Mucosa of rectum (tissue), 2 donors: ENCODE measurements at regions not wholly inside any gene's neighbourhood (a gene's known extent, or its start where the extent isn't known, plus 50 kb on each side); places are given as distances from the start of the nearest gene placed in this dataset.

Experiments used
- H3K27ac ChIP-seq, 2 donors: one replicate each; pipeline ENCODE4 v1.7.0; 2013; ENCODE audit warnings: inconsistent platforms in 2 of 2, low read depth in 2 of 2, low read length in 2 of 2
- H3K27me3 ChIP-seq, 2 donors: one replicate each; pipeline ENCODE4 v1.7.0; 2013; ENCODE audit warnings: low read length in 2 of 2; ENCODE audit not compliant: control insufficient read depth in 2 of 2, insufficient read depth in 2 of 2
- H3K36me3 ChIP-seq, 2 donors: one replicate each; pipeline ENCODE4 v1.7.0; 2013; ENCODE audit warnings: low read length in 2 of 2; ENCODE audit not compliant: control insufficient read depth in 2 of 2, insufficient read depth in 2 of 2
- H3K4me1 ChIP-seq, 2 donors: one replicate each; pipeline ENCODE4 v1.7.0; 2013; ENCODE audit warnings: low read length in 2 of 2, mild to moderate bottlenecking in 1 of 2; ENCODE audit not compliant: control insufficient read depth in 2 of 2, insufficient read depth in 2 of 2
- H3K4me3 ChIP-seq, 2 donors: one replicate each; pipeline ENCODE4 v1.7.0; 2013; ENCODE audit warnings: low read length in 2 of 2
- H3K9ac ChIP-seq, 2 donors: one replicate each; pipeline ENCODE4 v1.7.0; 2013; ENCODE audit warnings: low read length in 2 of 2, low read depth in 1 of 2, mild to moderate bottlenecking in 1 of 2
- H3K9me3 ChIP-seq, 2 donors: one replicate each; pipeline ENCODE4 v1.7.0; 2013; ENCODE audit warnings: low read length in 2 of 2; ENCODE audit not compliant: control insufficient read depth in 2 of 2
- donor health status: healthy.
- donor health status: Normal muscosa, but diverticular disease.

DNA sequence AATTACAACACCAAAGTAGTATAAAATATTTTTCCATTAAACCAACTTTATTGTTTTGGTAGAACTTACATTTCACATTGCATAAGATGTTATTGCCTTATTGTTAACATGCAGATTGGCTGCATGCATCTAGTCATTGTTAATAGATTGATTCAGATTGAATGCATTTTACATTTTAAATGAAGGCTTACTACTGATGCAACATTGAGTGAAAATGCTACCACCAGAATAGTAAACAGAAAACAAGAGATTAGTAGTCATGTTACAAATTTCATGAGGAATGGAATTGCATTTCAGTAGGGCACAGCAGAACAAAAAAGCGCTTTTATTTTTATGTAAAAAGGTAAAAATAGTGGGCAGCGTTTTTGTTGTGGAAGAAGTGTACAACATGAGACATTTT lies 298.3 kb downstream of the ARL4A start:
- Histone ChIP-seq H3K4me3 (no peak overlapping the region), H3K36me3 (no peaks in the 10 kb centered on the region), H3K9me3 (no peaks in the 10 kb centered on the region), H3K27ac (no peak overlapping the region), H3K27me3 (no peaks in the 10 kb centered on the region), H3K9ac (no peak overlapping the region), H3K4me1 (no peaks in the 10 kb centered on the region)

DNA sequence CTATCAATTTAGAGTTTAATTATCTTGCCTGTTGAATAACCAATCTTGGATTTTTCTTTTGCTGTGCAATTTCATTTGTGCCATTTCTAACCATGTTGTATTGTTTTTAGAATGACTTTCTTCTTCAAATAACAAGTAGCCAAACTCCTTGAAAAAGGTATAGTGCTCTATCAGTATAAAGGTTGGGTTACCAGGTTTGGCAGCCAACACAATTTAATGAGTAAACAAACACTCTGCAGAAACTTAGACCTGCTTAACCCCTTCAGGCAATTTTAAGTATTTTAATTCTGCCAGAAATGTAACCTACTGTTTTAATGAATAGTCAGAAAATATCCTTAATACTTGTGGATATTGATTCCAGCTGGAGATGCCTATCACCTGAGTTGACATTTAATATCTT lies 299.8 kb downstream of the ARL4A start:
- Histone ChIP-seq H3K4me1 (no peaks in the 10 kb centered on the region), H3K27ac (no peak overlapping the region), H3K4me3 (no peak overlapping the region), H3K36me3 (no peaks in the 10 kb centered on the region), H3K9ac (no peak overlapping the region), H3K9me3 (no peaks in the 10 kb centered on the region), H3K27me3 (no peaks in the 10 kb centered on the region)

DNA sequence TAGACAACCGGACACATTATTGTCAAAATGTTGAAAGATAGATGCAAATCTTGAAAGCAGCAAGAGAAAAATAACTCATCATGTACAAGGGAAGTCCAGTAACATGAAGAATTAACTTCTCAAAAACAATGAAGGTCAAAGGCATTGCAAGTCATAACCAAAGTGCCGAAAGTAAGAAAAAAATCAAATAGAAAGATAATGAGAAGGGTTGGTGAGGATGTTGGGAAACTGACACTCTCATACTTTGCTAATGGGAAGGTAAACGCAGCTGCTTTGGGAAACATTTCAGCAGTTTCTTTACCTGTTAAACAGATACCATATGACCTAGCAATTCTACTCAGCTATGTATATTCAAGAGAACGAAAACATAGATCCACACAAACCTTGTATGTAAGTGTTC lies 303.0 kb downstream of the ARL4A start:
- H3K4me3 ChIP-seq = no peak overlapping the region
- no peaks in the 10 kb centered on the region for H3K9me3 ChIP-seq
- no peak overlapping the region for H3K27ac ChIP-seq
- H3K27me3 ChIP-seq = no peaks in the 10 kb centered on the region
- H3K36me3 ChIP-seq = no peaks in the 10 kb centered on the region
- H3K9ac ChIP-seq = no peak overlapping the region
- H3K4me1 ChIP-seq = no peaks in the 10 kb centered on the region

DNA sequence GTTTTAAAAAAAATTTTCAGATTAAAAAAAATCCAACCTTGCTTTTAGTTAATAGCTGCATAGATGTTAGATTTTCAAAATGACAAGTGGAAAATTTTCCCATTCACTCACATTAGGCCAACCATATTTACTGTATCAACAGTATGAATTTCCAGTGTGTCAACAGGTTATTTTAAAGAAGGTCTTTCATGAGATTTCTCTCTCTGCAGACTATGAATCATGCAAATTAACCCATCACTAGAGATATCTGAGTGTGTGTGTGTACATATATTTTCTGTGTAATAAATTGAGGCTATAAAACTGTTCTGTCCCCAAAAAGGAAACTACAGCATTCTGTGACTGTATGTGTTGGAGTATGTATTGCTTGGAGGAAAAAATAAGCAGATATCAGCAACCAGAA lies 305.6 kb downstream of the ARL4A start:
- Histone ChIP-seq H3K4me1 (no peaks in the 10 kb centered on the region), H3K4me3 (no peak overlapping the region), H3K9ac (no peak overlapping the region), H3K27me3 (no peaks in the 10 kb centered on the region), H3K27ac (no peak overlapping the region), H3K9me3 (no peaks in the 10 kb centered on the region), H3K36me3 (no peaks in the 10 kb centered on the region)

DNA sequence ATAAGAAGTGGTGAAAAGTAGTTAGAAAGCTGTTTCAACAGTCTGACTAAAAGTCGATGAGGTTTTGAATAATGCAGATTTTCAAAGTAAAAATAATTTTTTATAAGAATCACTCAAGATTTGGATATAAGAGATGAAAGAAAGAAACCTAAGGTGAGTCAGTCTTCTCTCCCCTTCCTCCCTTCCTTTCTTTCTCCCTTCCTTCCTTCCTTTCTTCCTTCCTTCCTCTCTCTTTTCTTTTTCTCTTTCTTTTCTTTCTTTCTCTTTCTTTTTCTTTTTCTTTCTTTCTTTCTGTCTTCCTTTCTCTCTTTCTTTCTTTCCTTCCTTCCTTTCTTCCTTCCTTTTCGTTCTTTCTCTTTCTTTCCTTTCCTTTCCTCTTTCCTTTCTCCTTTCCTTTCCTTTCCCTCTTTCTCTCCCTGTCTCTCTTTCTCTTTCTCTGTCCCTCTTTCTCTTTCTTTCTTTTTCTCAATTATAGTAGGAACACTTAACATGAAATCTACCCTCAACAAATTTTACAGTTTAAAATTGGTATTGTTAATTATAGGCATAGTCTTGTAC lies 308.6 kb downstream of the ARL4A start:
- Histone ChIP-seq H3K27me3 (no peaks in the 10 kb centered on the region), H3K9ac (no peak overlapping the region), H3K9me3 (no peaks in the 10 kb centered on the region), H3K4me3 (no peak overlapping the region), H3K4me1 (no peaks in the 10 kb centered on the region), H3K27ac (no peak overlapping the region), H3K36me3 (no peaks in the 10 kb centered on the region)

DNA sequence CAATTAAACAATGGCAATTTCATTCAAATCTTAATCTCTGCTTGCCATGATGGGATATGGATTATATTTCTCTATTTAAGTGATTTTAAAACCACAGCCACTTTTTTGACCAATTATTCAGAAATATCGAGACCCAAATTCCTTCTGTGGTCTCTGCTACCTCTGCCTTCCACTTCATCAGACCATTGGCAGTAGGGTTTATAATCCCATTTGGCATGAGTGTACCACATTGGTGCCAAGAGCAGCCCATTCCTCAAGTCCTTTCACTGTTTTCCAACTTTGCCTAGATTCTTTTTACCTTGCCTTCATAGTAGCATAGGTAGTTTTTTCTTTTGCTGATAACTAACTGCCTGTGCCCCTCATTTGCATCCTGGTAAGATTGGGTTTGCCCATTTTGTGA lies 319.9 kb downstream of the ARL4A start:
- no peaks in the 10 kb centered on the region for H3K9me3 ChIP-seq
- H3K27ac ChIP-seq = no peak overlapping the region
- no peak overlapping the region for H3K4me3 ChIP-seq
- H3K36me3 ChIP-seq = no peaks in the 10 kb centered on the region
- H3K4me1 ChIP-seq = no peaks in the 10 kb centered on the region
- no peaks in the 10 kb centered on the region for H3K27me3 ChIP-seq
- no peak overlapping the region for H3K9ac ChIP-seq

DNA sequence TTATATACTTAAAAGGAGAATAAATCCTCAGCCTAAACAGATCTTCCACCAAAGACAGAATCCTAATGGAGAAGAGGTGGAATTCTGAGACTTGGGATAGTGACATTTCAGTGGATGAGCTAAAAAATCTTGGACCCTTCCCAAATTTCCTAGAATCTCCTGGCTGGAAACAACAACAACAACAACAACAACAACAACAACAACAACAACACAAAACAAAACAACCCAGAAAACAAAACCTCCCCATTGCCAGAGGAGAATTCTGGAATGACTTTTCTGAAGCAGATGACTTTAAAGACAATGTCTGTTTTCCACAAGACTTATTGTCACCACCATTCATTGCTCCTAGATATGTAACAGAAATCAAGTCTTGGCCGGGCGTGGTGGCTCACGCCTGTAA lies 322.1 kb downstream of the ARL4A start:
- H3K9ac ChIP-seq = no peak overlapping the region
- H3K4me1 ChIP-seq = no peaks in the 10 kb centered on the region
- no peak overlapping the region for H3K4me3 ChIP-seq
- H3K27ac ChIP-seq = no peak overlapping the region
- no peaks in the 10 kb centered on the region for H3K36me3 ChIP-seq
- no peaks in the 10 kb centered on the region for H3K9me3 ChIP-seq
- no peaks in the 10 kb centered on the region for H3K27me3 ChIP-seq

DNA sequence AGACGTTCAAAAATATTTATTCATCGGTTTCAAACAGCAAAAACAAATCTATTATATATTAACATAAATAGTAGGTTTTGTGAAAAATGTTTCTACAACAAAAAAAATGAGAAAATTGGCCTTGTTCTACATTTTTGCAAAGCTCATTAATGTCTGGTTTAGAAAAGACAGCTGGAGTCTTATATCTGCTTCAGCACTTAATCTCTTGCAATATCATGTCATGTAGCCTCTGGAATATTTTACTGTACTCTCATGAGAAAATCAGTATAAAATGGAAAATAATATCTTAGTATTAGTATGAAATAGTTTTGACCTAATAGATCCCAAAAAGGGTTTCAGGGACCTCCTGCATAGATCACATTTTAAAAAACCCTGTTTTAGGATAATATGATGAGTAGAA lies 326.6 kb downstream of the ARL4A start:
- Histone ChIP-seq H3K9me3 (no peaks in the 10 kb centered on the region), H3K36me3 (no peaks in the 10 kb centered on the region), H3K27ac (no peak overlapping the region), H3K4me3 (no peak overlapping the region), H3K4me1 (peaks cover 0 to 7% of the 10 kb centered on the region in 2 donors), H3K27me3 (no peaks in the 10 kb centered on the region), H3K9ac (no peak overlapping the region)

DNA sequence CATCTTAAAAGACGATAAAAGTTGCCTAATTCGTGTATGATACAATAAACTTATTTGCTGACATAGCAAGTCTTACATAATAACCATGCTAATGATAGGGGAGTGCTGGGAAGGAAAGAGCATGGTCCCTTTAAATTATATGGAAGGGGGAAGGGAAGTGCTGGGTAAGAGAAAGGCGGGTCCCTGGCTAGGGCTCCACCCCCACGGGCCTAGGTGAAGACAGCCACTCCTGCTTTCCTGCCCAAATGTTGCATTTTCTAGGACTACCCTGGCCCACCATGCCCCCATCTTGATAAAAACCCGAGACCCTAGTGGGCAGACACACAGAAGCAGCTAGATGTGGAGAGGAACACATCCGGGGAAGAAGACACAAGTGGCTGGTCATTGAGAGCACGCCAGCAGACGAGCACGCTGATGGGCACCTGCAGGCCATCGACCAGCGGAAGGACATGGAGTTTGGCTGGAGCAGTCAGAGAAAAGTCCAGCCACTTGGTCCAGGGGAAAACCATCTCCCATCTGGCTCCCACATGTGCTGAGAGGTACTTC lies 328.7 kb downstream of the ARL4A start:
- Histone ChIP-seq H3K4me3 (no peak overlapping the region), H3K27me3 (no peaks in the 10 kb centered on the region), H3K36me3 (no peaks in the 10 kb centered on the region), H3K27ac (no peak overlapping the region), H3K9ac (no peak overlapping the region), H3K4me1 (peaks cover 0 to 7% of the 10 kb centered on the region in 2 donors), H3K9me3 (no peaks in the 10 kb centered on the region)

DNA sequence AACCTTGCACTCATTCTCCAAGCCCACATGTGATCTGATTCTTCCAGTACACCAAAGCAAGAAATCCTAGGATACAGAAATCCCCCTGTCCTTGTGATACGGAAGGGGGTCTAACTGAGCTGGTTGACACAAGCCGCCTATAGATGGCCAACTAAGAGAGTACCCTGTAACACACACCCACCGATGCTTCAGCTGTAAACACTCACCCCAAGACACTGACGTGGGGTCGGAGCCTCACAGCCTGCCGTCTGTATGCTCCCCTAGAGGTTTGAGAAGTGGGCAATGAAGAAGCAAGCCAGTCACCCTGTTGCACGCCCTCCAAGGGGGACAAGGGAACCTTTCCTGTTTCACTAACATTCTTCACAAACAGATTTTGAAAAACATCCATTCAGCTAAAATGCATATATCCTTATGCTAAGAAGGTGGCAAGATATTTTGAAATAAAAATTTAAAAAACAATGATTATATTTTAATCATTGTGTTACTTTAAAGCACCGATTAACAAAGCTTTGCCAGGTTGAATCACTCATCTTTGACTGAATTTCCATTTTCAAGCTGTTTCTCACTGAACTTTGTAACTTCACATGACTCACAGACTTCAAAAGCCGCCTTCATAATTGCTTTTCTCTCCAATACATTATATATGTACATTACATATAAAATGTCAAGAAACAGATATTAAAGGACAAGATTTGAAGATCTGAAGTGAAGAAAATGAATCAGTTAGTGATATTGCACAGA lies 329.3 kb downstream of the ARL4A start:
- Histone ChIP-seq H3K9me3 (no peaks in the 10 kb centered on the region), H3K4me1 (peaks cover 0 to 7% of the 10 kb centered on the region in 2 donors), H3K9ac (no peak overlapping the region), H3K27ac (no peak overlapping the region), H3K4me3 (no peak overlapping the region), H3K27me3 (no peaks in the 10 kb centered on the region), H3K36me3 (no peaks in the 10 kb centered on the region)
